Neuron (in vitro differentiated cells): ENCODE measurements at regions not wholly inside any gene's neighbourhood (a gene's known extent, or its start where the extent isn't known, plus 50 kb on each side); places are given as distances from the start of the nearest gene placed in this dataset.

Source experiments
- H2AFZ ChIP-seq: one replicate; pipeline ENCODE4 v1.6.1; 2013; ENCODE audit warnings: low read depth, mild to moderate bottlenecking, inconsistent platforms, low read length, moderate library complexity
- H3K27me3 ChIP-seq: one replicate; pipeline ENCODE4 v1.6.1; 2013; ENCODE audit warnings: low read length; ENCODE audit not compliant: insufficient read depth
- H3K36me3 ChIP-seq: one replicate; pipeline ENCODE4 v1.6.1; 2013; ENCODE audit warnings: low read length; ENCODE audit not compliant: insufficient read depth
- H3K4me1 ChIP-seq: one replicate; pipeline ENCODE4 v1.6.1; 2013; ENCODE audit warnings: low read length; ENCODE audit not compliant: insufficient read depth
- H3K4me3 ChIP-seq: 2 replicates; pipeline ENCODE4 v1.5.1; 2013; ENCODE audit warnings: mild to moderate bottlenecking, low read length, moderate library complexity
- H3K9me3 ChIP-seq: one replicate; pipeline ENCODE4 v1.6.1; 2013; ENCODE audit warnings: low read length

DNA sequence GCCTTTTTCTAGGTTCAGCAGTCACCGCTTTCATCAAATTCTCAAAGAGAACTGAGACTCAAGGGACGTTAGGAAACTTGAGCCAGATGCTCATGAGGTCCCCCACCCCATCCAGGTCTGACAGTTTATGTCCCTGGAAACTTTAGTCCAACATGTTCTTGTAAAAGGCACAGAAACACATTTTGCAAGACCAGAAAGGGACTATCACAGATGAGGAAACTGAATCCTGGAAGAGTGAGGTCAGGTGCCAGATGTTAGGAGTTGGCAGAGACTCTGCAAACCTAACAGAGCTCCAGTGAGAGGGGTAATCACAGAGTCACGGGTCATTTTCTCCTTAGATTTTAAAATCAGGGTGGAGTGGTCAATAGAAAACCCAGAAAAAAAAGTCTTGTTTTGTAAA lies 76.6 kb downstream of the RDH14 start:
- no peaks in the 10 kb centered on the region for H3K27me3 ChIP-seq

DNA sequence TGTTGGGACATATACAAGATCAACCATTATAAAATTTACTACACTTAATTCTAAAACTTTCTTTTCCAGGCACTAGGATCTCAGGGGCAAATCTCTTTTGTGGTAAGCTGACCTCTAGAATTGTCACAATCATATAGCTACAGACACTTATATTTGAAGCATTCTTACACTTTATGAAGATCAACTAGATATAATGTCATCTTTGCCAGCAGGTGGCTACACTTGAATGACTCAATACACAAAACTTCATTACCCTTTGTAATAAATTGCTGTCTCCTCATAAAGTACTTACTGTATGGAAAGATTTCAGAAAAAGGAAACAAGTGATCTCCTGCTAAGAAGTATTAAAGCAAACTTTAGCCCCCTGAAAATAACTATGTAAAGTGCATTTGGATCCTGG lies 77.8 kb downstream of the RDH14 start:
- no peaks in the 10 kb centered on the region for H3K36me3 ChIP-seq
- no peaks in the 10 kb centered on the region for H3K9me3 ChIP-seq
- no peaks in the 10 kb centered on the region for H3K27me3 ChIP-seq
- H2AFZ ChIP-seq: no peak overlapping the region
- no peak overlapping the region for H3K4me3 ChIP-seq
- no peaks in the 10 kb centered on the region for H3K4me1 ChIP-seq

More for the DNA sequence above, 76.6 kb downstream of the RDH14 start:
- H3K36me3 ChIP-seq: no peaks in the 10 kb centered on the region
- no peak overlapping the region for H3K4me3 ChIP-seq
- no peak overlapping the region for H2AFZ ChIP-seq
- H3K4me1 ChIP-seq: no peaks in the 10 kb centered on the region
- no peaks in the 10 kb centered on the region for H3K9me3 ChIP-seq

DNA sequence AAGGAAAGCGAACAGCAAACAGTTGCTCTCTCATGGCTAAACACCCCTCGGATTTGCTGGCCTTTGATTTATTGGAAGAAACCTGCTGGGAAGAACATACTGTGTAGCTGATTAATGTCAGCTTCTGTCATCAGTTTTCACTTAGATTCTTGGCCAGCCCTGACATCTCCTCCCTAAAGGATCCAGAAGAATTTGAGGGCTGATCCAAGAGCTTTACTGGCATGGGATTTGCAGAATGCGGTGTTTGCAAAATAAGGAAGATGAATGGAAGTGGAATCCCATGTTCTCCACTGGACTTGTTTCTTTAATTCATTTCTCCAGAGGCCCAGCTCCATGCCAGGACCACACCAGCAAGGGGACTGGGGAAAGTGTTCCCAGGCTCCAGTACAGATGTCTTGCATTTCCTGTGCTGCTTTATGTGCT lies 80.5 kb downstream of the RDH14 start:
- Histone ChIP-seq H3K27me3 (peaks cover 2% of the 10 kb centered on the region), H2AFZ (no peak overlapping the region), H3K36me3 (no peaks in the 10 kb centered on the region), H3K9me3 (no peaks in the 10 kb centered on the region), H3K4me1 (no peaks in the 10 kb centered on the region), H3K4me3 (no peak overlapping the region)

DNA sequence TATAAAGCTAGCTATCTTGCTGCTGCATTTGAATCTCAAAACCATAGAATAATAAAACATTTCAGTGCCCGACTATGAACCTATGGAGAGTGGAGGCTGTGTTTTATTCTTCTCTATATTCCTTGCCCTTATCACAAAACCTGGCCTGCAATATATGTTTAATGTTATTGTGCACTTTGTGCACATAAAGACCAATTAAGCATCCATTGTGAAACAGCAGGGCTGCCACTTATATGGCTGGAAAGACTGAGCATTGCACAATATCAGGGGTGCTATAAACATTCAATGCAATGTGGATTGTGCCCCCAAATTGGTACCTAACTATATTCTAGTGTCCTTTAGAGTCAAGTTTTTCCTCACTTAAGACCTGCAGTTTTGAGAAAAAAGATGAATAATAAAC lies 83.2 kb downstream of the RDH14 start:
- H3K4me1 ChIP-seq: no peaks in the 10 kb centered on the region
- no peak overlapping the region for H3K4me3 ChIP-seq
- peaks cover 7% of the 10 kb centered on the region for H3K27me3 ChIP-seq

DNA sequence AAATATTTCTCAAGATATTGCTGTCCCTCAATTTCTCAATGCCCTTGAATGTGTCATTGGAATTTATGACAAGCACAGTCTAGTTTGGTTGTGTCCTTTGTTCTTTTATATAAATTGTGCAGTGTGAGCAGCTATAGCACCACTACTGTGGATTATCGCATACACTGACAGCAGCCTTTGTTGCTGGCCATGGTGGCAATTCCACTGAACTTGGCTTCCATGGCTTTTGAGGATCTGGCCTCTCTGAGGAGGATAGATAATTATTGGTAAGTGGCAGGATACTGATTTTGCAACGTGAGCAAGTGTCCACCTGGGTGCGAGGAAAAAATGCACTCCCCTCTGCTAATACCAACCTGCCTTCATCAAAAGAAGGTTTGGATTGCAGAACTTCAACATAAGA lies 84.0 kb downstream of the RDH14 start:
- Histone ChIP-seq H2AFZ (no peak overlapping the region), H3K4me3 (no peak overlapping the region), H3K4me1 (no peaks in the 10 kb centered on the region), H3K36me3 (no peaks in the 10 kb centered on the region), H3K9me3 (no peaks in the 10 kb centered on the region), H3K27me3 (peaks cover 9% of the 10 kb centered on the region)

More for the DNA sequence above, 83.2 kb downstream of the RDH14 start:
- H3K36me3 ChIP-seq: no peaks in the 10 kb centered on the region
- H2AFZ ChIP-seq: no peak overlapping the region
- H3K9me3 ChIP-seq: no peaks in the 10 kb centered on the region

DNA sequence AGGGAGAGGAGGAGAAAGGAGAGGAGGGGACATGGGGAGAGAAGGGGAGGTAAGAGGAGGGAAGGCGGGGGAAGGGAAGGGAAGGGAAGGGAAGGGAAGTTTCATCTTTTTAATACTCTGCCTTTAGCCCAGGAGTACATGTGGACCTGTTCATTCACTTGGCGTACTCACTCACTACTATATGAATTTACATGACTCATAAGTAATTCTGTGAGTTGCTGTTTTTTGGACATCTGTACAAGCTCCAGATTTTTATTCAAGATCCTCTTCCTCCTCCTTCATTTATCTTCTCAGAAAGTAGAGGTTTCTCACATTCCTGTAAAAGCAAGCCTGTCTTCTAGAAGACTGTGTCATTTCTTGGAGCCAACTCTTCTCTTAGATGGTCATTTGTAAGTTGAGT lies 84.6 kb downstream of the RDH14 start:
- H3K9me3 ChIP-seq: no peaks in the 10 kb centered on the region
- peaks cover 9% of the 10 kb centered on the region for H3K27me3 ChIP-seq
- no peak overlapping the region for H3K4me3 ChIP-seq
- no peaks in the 10 kb centered on the region for H3K36me3 ChIP-seq
- H3K4me1 ChIP-seq: no peaks in the 10 kb centered on the region
- H2AFZ ChIP-seq: no peak overlapping the region

DNA sequence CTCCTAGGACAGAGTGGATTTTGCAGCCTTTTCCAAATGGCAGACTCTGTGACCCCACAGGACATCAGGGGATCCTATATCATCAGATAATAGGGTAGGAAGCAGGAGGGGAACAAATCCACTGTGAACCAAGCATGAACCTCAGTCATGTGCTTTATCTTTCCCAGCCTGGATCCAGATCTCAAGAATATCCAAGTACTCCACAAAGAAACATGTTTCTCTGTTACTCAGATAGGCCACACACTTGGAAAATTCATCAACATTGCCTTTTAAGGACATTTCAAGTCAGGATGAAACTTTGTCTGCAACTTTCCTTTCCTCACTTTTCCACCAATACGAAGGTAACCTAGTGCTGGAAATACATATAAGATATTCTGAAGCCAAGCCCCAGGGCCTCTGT lies 85.8 kb downstream of the RDH14 start:
- H3K4me1 ChIP-seq: no peaks in the 10 kb centered on the region
- H3K27me3 ChIP-seq: peaks cover 9% of the 10 kb centered on the region
- H3K36me3 ChIP-seq: no peaks in the 10 kb centered on the region
- no peaks in the 10 kb centered on the region for H3K9me3 ChIP-seq
- H2AFZ ChIP-seq: no peak overlapping the region
- no peak overlapping the region for H3K4me3 ChIP-seq

DNA sequence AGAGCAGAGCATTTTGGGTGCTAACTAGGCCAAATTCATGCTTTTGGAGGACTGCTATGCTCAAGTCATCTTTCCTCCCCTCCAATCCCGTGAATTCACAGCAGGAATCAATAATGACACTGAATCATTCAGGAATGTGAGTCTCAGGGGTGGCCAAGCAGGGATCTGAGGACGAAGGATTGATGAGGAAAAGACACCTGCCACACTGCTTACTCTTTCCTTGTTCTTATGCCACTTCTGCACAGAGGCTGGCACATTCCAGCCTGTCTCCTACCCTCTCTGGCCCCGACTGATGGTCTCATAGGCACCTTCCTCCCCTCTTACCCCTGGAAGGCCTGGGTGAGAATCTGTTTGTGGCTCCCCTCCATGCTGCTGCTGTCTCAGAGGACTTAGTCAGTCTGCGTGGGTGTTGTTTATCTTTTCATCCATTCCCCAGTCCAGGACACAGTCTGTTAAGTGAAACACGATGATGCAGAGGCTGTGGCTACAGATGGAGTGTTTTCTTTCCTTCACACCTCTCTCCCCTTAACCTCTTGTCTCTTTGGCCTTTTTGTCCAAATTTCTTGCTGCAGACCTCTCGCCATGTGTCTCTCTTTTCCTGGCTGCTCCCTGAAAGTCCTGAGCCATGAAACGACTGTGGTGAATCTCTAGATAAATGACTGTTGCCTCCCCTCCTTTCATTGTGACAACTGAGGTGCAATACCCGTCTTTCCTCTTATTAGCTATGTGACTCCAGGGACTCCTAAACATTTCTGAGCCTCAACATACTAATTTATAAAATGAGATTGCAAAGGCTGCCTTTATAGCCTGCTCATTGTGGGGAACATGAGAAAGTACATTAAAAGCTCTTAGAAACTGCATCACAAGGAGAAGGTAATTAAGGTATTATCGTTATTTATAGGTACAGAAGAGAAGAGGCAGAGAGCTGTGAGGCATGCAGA lies 86.9 kb downstream of the RDH14 start:
- H2AFZ ChIP-seq: no peak overlapping the region
- no peaks in the 10 kb centered on the region for H3K9me3 ChIP-seq
- no peaks in the 10 kb centered on the region for H3K36me3 ChIP-seq
- H3K4me3 ChIP-seq: no peak overlapping the region
- peaks cover 9% of the 10 kb centered on the region for H3K27me3 ChIP-seq
- no peaks in the 10 kb centered on the region for H3K4me1 ChIP-seq

DNA sequence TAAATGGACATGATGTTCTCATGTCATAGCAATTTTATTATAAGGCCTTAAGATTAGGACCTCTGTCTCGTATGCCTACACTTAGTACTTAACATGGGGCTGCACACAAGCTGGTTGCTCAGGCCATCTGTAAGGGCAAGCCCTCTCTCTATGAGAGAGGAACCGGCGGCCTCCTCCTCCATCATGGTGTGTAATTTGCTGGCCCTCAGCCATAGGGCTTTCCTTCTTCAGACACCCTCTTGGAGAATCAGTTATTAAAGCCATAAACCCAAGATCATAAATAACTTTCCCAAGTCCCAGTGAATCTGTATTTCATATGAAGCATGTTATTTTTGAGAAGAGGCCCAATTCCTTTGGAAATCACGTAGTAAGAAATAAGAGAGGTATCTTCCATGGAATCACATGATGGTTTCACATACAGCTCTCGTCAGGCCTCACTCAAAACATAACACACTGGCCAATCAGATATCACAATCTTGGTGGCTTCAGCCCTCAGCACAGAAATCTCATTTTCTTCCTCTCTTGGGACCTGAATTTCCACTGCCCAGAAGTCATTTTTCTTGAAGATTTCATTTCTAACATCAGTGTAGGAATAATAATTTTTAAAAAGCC lies 92.6 kb downstream of the RDH14 start:
- Histone ChIP-seq H2AFZ (no peak overlapping the region), H3K4me1 (no peaks in the 10 kb centered on the region), H3K9me3 (no peaks in the 10 kb centered on the region), H3K36me3 (no peaks in the 10 kb centered on the region), H3K4me3 (no peak overlapping the region), H3K27me3 (peaks cover 8% of the 10 kb centered on the region)

DNA sequence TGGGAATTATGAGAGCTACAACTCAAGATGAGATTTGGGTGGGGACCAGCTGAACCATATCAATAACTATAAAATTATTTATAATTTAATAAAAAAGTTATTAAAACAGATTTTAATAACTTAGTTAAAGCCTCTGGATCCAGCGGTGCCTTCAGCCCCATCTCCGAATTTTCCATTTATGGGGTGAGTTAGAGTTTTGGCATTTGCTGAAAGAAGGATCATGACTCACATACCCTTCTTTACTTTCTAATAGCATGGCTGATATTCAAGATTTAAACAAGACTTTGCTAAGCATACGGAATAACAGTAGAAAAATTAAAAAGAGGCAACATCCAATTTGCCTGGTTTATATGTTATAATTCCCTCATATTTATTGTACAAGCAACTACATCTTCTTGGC lies 94.5 kb downstream of the RDH14 start:
- Histone ChIP-seq H3K9me3 (no peaks in the 10 kb centered on the region), H2AFZ (no peak overlapping the region), H3K36me3 (no peaks in the 10 kb centered on the region), H3K4me3 (no peak overlapping the region), H3K27me3 (peaks cover 2% of the 10 kb centered on the region), H3K4me1 (no peaks in the 10 kb centered on the region)

DNA sequence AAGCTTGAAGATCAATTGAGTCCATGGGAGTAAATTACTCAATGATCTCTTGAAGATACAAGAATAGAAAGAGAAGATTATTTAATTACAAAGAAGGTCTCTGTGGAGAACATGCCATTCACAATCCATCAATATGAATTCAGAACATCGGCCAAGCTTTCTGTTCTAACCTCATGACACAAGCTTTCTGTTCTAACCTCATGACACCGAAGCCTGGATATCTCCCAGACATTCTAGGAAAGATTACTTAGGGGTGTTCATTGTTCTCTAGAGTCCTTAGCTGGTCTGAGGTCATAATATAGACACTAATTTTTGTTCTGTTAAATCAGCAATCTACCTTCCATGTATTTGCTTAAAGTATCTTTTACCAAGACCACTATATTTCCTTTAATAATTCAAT lies 95.5 kb downstream of the RDH14 start:
- Histone ChIP-seq H3K4me3 (no peak overlapping the region), H2AFZ (no peak overlapping the region), H3K4me1 (no peaks in the 10 kb centered on the region), H3K9me3 (no peaks in the 10 kb centered on the region), H3K36me3 (no peaks in the 10 kb centered on the region), H3K27me3 (peaks cover 2% of the 10 kb centered on the region)

DNA sequence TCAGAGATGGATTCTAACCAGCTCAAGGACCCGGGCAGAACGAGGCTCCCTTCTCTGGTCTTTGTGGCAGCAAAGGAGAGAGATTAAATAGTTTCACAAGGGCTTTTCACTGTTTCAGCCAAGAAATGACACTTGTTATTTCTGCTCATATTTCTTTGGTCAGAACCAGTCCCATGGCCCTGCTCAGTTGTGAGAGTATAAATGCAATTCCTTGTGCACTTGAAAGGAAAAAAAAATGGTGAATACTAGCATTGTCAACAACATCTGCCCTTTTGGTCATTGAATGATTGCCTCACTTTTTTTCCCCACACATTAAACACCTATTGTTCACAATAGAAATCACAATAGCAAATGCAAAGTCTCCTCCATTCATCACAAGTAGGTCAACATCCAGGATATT lies 104.4 kb downstream of the RDH14 start:
- H2AFZ ChIP-seq: no peak overlapping the region
- H3K9me3 ChIP-seq: no peaks in the 10 kb centered on the region
- no peaks in the 10 kb centered on the region for H3K4me1 ChIP-seq
- H3K4me3 ChIP-seq: no peak overlapping the region
- H3K27me3 ChIP-seq: no peaks in the 10 kb centered on the region
- H3K36me3 ChIP-seq: no peaks in the 10 kb centered on the region

DNA sequence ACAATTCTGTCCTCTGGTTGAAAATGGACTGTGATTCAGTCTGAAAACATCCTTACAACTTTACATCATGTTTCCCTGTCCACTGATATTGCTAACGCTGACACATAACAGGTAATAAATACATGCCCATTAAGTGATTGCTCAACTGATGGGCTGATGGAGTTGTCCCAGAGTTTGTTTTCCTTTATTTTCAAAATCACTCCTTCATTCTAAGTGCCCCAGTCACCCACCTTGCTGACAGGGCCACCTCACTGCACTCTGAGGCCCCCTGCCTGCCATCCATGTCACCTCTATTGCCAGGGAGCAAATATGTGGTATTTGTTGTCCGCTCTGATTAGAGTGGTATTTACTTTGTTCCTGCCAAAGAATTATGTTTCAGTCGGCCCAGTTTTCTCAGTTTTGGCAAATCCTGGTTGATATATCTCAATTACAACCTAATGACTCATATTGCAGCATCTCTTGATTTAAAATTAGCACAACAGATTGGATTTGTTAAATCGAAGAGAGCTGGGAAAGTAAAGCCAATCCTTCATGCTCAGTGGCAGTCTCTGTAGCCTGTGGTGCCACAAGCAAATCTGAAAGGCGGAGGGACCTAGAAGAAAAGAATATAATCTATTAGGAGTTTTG lies 105.1 kb downstream of the RDH14 start:
- no peaks in the 10 kb centered on the region for H3K27me3 ChIP-seq
- H3K36me3 ChIP-seq: no peaks in the 10 kb centered on the region
- H2AFZ ChIP-seq: no peak overlapping the region
- H3K4me3 ChIP-seq: no peak overlapping the region
- no peaks in the 10 kb centered on the region for H3K4me1 ChIP-seq
- no peaks in the 10 kb centered on the region for H3K9me3 ChIP-seq
